HuH-7 (cell line): ENCODE measurements at regions not wholly inside any gene's neighbourhood (a gene's known extent, or its start where the extent isn't known, plus 50 kb on each side); places are given as distances from the start of the nearest gene placed in this dataset.
"Not testable (repeated sequence)": the region's sequence is repeated elsewhere in the genome, so short reads cannot be mapped to it uniquely, and the experiment has no call there.

ENCODE experiments used
- DNase-seq: peaks from one replicate; pipeline ENCODE4 v3.0.0; 2011; ENCODE audit warnings: low spot score

- not testable (repeated sequence) for DNase-seq
These were observed 783.4 kb downstream of the NSUN3 start for GRCh38 chr3:94846251-94846650.

DNA sequence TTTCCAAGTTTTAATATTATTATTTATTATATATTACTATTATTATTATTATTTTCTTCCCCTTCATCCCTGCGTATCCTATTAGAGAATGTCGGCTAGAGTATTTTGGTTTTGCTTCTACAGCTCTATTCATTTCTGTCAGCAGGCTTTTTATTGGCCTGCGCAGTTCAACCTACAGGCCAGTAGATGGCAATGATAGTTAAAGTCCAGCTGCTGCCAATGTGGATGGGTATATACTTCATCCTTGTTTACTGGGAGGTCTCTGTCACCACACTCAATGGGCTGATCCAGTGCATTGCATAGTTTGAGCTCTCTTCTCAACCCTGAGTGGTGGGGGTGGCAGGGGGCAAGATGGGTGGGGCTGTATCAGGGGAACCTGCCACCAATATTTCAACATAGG, 799.8 kb downstream of the NSUN3 start:
- DNase-seq = peak; percentile 52

GRCh38 chr3:94869059-94869547, 806.2 kb downstream of the NSUN3 start:
- no peak for DNase-seq

DNA sequence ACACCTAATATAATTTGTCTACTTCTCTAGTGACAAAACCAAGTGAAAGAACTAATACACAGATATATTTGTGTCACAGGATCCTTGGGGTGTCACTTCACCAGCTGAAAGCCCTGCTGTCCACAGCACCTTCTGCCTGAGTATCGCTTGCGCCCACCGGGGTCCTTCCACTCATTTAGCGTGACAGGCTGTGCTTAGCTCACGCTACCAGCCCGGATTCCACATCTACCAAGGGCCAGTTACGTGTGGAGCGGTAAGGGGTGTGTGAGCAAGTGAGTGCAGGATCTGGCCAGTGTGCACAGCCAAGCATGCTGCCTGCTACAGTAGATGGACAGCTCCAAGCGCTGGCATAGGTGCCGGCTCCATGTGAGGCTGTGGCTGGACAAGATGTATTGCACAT, 810.9 kb downstream of the NSUN3 start:
- no peak for DNase-seq

GRCh38 chr3:94875149-94875548, 812.3 kb downstream of the NSUN3 start:
- DNase-seq = no peak

DNA sequence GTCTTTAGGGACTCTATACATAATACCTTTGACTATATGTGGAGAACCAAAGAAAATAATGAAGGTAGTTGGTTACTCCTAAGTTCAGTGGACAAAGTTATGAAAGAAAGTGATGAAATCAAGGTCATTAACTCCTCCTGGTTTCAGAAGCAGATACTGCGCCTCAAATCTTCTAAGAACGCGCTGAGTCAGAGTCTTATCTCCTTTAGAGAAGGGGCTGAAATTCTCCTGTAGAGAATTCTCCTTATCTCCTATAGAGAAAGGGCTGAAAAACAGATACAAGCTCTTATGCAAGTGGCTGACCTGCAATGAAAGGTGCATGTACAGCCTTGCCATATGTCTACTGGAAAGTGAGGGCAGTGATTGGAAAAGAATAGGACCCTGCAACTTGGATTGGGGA, 824.2 kb downstream of the NSUN3 start:
- no peak for DNase-seq

DNA sequence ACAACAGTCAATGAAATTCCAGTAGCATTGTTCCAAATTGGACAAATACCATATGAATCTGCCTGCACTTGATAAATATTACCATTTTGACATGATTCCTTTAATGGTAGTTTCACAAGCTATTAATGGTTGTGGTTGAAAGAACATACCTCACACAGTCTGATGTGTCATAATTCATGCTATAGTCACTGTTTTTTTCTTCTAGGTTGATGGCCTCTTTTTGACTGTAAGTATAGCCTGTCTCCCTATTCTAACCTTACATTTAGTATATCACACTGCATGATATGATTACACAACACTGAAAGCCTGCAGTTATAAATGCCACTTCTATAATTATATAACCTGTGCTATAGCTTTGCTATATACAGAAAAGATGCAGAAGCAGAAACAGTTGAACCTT, 834.1 kb downstream of the NSUN3 start:
- no peak for DNase-seq

DNA sequence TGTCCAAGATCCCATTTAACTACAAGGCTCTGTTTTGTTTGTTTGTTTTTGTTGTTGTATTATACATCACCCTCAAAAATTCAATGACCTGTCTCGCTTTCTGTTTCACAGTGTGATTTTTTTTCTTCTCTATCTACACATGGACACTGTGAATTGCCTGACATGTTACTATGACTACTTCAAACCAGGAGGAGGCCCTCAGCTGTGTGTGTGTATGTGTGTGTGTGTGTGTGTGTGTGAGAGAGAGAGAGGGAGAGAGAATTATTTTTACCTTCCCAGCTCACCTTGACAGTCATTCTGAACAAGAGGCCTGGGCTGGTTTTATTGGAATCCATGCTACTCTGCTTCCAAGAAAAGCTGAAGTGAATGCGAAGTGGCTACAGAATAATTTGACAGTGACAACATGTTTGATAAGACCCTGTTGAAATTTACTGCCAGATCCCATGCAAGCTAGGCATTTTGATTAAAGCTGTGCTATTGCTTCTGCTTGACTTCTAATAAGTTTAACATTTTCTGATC, 841.4 kb downstream of the NSUN3 start:
- no peak for DNase-seq

DNA sequence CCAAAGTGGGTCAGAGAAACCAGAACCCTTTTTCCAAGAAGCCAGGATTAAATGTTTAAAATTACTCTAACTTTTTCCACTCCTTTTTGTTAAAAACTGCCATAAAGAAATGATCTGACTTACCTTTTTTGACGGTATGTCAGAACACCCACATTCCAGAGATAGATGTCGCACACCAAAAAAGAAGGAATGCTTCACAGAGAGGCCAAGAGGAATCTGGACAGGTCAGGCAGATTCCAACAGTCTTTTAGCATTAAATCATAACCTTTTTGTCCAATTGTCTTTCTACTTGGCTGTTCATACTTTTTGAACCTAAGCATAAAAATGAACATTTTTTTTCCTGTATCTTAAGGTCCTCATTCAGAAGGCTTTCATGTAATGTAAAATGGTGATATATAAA, 846.9 kb downstream of the NSUN3 start:
- no peak for DNase-seq

- DNase-seq = no peak
These were observed 849.8 kb downstream of the NSUN3 start for GRCh38 chr3:94912656-94913055.

DNA sequence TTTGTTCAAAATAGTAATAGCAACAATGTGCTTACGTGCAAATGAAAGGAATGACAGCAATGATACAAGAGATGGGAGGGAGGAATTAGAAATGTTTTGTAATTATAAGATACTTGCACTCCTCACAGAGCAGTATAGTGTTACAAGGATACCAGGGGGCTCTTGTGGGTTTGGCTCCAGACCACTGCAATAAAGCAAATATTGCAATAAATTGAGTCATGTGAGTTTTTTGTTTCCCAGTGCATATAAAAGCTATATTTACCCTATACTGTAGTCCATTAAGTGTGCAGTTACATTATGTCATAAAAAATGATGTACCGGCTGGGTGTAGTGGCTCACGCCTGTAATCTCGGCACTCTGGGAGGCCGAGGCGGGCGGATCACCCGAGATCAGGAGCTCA, 864.3 kb downstream of the NSUN3 start:
- DNase-seq = no peak

DNA sequence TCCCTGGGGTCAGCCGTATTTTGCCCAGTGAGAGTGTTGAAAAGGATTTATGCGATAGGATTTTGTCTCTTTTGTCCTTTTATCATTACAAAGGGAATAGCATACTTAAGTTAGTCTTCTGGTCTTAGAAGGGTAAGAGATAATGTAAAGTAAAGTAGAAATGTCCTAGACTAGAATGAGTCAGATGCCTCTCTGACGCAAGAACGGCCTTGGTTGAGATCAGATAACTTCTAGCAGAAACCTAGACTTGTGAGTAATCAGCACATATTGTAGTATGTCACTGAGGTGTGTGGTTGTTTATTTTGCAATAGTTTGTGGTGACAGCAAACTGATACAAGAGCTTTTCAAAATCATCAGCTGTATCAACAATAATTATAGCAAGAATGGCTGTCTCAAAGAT, 866.1 kb downstream of the NSUN3 start:
- DNase-seq = peak; percentile 50

- peak; percentile 33 for DNase-seq
These were observed 873.1 kb downstream of the NSUN3 start for GRCh38 chr3:94935738-94936580.

- no peak for DNase-seq
These were observed 875.1 kb downstream of the NSUN3 start for GRCh38 chr3:94937980-94938379.

DNA sequence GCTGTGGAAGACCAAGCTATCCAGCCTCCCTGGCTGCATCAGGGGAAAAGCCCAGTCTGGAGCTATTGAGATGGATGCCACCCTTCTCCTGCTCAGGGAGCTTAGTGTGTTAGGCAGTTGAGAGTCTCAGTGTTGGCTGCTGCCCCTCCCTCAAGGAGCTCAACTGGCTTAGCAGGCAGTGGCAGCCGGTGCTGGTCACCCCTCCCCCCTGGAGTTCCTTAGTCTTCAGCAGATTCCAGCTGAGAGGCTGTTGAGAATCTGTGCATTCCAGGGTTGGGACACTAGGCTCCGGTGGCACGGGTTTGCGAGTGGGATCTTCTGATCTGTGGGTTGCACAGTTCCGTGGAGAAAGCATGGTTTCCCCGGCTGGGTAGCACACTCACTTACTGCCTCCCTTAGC, 883.8 kb downstream of the NSUN3 start:
- no peak for DNase-seq

- peak; percentile 11 for DNase-seq
These were observed 898.7 kb downstream of the NSUN3 start for GRCh38 chr3:94961423-94962100.

DNA sequence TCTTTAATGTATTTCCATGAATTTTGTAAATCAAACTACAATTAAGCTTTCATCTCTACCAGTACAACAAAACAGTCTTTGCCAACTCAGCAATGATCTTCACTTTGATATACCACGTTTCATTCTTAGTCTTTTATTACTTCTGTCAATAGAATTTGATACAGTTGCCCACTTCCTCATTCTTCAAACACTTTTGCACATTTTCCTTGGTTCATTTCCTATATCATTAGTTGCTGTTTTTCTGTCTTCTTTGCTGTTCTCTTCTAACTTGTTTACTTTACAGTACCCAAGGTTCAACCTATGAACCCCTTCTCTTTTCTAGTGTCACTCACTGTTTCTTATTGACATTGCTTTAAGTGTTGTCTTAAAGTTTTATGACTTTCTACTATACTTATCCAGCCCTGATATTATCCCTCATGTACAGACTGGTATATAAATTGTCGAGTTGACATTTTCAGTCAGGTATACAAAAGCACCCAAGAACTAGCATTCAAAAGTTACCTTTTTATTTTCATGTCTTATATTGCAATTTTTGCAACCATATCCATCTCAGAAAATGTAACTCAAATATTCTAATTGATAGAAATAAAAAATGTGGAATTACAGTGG, 903.1 kb downstream of the NSUN3 start:
- no peak for DNase-seq

DNA sequence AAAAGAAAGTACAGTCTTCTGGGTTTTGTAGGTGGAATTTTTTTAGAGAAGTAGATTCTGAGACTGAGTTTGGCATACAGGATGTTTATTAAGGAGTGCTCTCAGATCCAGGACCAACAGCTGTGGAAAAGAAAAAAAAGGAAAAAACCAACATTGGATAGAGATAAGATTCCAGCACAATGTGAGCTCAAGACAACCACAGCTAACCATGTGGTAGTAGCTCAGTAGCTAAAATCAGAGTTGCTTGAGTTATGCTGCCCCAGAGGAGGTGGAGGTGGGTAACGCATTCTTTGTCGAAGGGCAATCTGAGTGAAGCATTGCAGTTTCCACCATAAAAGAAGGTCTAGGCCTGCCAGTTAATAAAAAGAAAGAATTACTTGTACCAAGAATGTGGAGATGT, 904.3 kb downstream of the NSUN3 start:
- no peak for DNase-seq

GRCh38 chr3:94968519-94968918, 905.7 kb downstream of the NSUN3 start:
- DNase-seq = no peak

- DNase-seq = no peak
These were observed 909.2 kb downstream of the NSUN3 start for GRCh38 chr3:94972066-94972465.

DNA sequence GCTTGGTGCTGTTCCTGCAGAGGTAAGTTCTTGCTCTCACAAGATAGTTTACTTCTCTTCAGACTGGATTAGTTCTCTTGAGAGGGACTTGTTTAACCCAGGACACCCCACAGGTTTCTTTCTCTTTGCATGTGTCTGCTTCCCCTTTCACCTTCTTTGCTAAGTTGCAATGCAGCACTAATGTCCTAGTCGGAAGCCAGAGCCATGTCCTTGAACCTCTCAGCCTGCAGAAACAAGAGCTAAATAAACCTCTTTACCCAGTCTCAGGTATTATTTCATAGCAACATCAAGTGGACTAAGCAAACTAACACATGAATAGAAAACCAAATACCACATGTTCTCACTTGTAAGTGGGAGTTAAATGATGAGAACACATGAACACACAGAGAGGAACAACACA, 915.2 kb downstream of the NSUN3 start:
- no peak for DNase-seq

DNA sequence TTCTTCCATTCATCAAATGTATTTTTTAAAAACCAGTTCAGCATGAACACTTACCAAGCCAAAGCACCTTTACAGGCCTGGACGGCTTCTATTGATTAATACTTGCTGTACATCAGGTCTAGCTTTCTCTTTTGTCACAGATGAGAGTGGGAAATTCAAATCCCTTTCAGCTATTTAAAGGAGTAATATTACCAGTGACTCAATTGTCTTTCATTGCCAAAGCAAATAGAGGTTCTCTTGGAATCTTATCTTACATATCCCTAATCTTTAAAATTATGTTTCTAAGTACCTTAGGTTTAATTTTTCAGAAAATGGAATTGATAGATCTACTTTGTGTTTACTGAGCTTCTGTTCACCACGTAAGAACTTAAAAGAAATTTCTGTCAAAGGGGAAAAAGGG, 922.9 kb downstream of the NSUN3 start:
- DNase-seq = no peak
